IPS-20b (cell line): ENCODE measurements at regions not wholly inside any gene's neighbourhood (a gene's known extent, or its start where the extent isn't known, plus 50 kb on each side); places are given as distances from the start of the nearest gene placed in this dataset.
"Not testable (repeated sequence)": the region's sequence is repeated elsewhere in the genome, so short reads cannot be mapped to it uniquely, and the experiment has no call there.

Experiments used
- H3K27ac ChIP-seq: one replicate; pipeline ENCODE4 v1.5.1; 2013; ENCODE audit warnings: low read length
- H3K27me3 ChIP-seq: 2 replicates; pipeline ENCODE4 v1.6.1; 2013; ENCODE audit warnings: mild to moderate bottlenecking, low read length, inconsistent platforms; ENCODE audit not compliant: insufficient read depth
- H3K36me3 ChIP-seq: 2 replicates; pipeline ENCODE4 v1.6.1; 2013; ENCODE audit warnings: low read depth, mild to moderate bottlenecking, inconsistent platforms, low read length, moderate library complexity; ENCODE audit not compliant: insufficient read depth
- H3K4me1 ChIP-seq: 2 replicates; pipeline ENCODE4 v1.6.1; 2013; ENCODE audit warnings: mild to moderate bottlenecking, control low read depth, inconsistent platforms, low read length, moderate library complexity; ENCODE audit not compliant: insufficient read depth
- H3K4me3 ChIP-seq: 2 replicates; pipeline ENCODE4 v1.5.1; 2013; ENCODE audit warnings: mild to moderate bottlenecking, low read length, inconsistent platforms
- H3K9ac ChIP-seq: 2 replicates; pipeline ENCODE4 v1.6.1; 2013; ENCODE audit warnings: low read depth, mild to moderate bottlenecking, inconsistent platforms, low read length, moderate library complexity
- H3K9me3 ChIP-seq: 2 replicates; pipeline ENCODE4 v1.6.1; 2013; ENCODE audit warnings: mild to moderate bottlenecking, low read depth, low read length, inconsistent platforms; ENCODE audit not compliant: insufficient read depth

DNA sequence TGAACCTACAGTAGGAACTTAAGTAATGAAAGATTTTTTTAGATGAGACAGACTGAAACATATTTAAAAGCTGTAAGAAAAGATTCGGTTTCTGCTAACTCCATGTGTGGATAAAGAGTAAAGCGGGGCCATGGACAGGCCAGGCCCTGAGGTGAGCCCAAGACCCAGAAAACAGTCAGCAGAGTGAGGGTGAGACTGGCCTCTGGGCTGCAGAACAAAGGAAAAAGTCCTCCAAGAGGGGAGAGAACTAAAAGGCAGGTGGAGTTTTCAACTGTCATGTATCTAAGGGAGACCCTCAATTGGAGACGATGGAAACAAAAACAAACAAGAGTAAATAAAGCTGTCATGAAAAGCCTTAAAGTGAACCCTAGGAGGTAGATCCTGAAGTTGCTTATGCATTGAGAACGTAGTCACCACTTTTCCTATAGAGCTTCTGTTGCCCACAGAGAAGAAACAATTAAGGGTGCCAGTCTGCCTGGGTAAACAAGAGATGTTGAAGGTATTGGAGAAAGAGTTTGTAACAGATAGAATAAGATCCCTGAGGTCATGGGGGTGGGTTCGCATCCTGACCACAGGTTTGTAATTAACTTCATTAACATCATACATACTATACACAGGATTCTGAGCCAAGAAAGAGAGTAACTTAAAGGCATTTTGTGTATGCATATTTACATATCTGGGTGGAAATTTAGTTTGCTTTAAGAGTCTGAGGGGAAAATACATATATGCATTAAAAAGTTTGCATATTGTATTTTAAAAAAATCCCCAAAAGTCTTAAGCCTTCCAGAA, 268.7 kb upstream of the PDE3A start:
- Histone ChIP-seq H3K36me3 (no peaks in the 10 kb centered on the region), H3K27ac (no peak overlapping the region), H3K4me3 (no peak overlapping the region), H3K27me3 (no peaks in the 10 kb centered on the region), H3K9me3 (no peaks in the 10 kb centered on the region), H3K4me1 (peaks cover 10% of the 10 kb centered on the region; the same call in 1 of the 2 replicates), H3K9ac (no peak overlapping the region)

GRCh38 chr12:20101046-20101445, 267.3 kb upstream of the PDE3A start:
- no peak overlapping the region for H3K4me3 ChIP-seq
- H3K27ac ChIP-seq, result no peak overlapping the region
- H3K36me3 ChIP-seq, result no peaks in the 10 kb centered on the region
- H3K27me3 ChIP-seq, result no peaks in the 10 kb centered on the region
- no peak overlapping the region for H3K9ac ChIP-seq
- peaks cover 10% of the 10 kb centered on the region; the same call in 1 of the 2 replicates for H3K4me1 ChIP-seq
- H3K9me3 ChIP-seq, result no peaks in the 10 kb centered on the region

- Histone ChIP-seq H3K9me3 (no peaks in the 10 kb centered on the region; the same call in 1 of the 2 replicates), H3K4me1 (peaks cover 14% of the 10 kb centered on the region; the same call in 1 of the 2 replicates), H3K9ac (no peak overlapping the region), H3K36me3 (no peaks in the 10 kb centered on the region), H3K27me3 (no peaks in the 10 kb centered on the region), H3K4me3 (no peak overlapping the region), H3K27ac (no peak overlapping the region)
These were observed 262.4 kb upstream of the PDE3A start for GRCh38 chr12:20105943-20106342.

DNA sequence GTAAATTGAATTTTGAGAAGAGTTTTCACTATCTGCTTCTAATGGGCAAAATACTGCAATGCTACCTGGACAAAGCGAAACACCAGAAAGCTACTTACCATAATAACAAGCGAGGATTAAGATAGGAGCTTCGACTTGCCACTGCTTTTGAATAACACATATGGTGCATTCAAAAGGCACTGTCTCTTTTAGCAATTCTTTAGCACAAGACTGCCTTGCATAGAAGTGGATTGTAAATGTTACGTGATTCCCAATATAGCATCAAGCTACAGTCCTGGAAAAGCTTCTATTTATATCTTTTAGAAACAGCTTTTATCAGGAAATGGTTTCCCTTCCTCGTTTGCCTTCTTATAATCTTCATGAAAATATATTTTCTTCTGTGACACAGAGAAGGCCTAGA, 258.7 kb upstream of the PDE3A start:
- no peaks in the 10 kb centered on the region for H3K36me3 ChIP-seq
- H3K9ac ChIP-seq, result peak overlapping the region; percentile 21; the same call in 1 of the 2 replicates
- peak overlapping the region; percentile 36; the same call in 1 of the 2 replicates for H3K4me3 ChIP-seq
- H3K4me1 ChIP-seq, result peaks cover 14% of the 10 kb centered on the region; the same call in 1 of the 2 replicates
- no peaks in the 10 kb centered on the region for H3K27me3 ChIP-seq
- no peaks in the 10 kb centered on the region; the same call in 1 of the 2 replicates for H3K9me3 ChIP-seq
- H3K27ac ChIP-seq, result peak overlapping the region; percentile 5

- not testable (repeated sequence) for H3K27ac ChIP-seq, H3K4me3 ChIP-seq, H3K9ac ChIP-seq, H3K4me1 ChIP-seq, H3K36me3 ChIP-seq, H3K27me3 ChIP-seq, H3K9me3 ChIP-seq
These were observed 253.0 kb upstream of the PDE3A start for GRCh38 chr12:20115371-20115770.

DNA sequence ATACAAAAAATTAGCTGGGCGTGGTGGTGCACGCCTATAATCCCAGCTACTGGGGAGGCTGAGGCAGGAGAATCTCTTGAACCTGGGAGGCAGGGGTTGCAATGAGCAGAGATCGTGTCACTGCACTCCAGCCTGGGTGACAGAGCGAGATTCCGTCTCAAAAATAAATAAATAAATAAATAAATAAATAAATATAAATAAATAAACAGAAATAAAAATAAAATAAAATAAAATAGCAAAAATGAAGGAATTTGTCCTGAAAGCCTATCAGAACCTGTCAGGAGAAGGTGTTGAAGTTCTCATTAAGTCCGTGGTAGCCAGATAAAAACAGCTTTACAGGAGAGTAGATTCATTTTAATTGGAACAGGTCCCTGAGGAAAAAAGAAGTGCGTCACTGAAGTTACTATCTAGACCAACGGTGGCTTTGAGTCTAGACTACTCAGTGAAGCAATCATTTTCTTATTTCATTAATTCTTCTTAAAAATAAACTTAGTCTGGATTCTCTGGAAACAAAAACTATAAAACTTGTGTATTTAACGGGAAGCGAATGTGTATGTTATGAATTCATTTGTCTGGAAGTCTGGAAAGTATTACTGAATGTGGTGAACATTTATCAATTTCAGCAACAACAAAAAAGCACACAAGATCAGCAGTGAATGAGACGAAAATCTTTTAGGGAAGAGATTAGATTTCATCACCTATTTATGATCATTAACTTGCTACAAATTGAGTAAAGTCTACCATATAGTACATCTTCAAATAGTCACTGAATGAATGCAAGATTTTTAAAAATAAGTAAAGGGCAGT, 248.5 kb upstream of the PDE3A start:
- no peaks in the 10 kb centered on the region for H3K9me3 ChIP-seq
- no peaks in the 10 kb centered on the region for H3K36me3 ChIP-seq
- no peak overlapping the region for H3K9ac ChIP-seq
- no peak overlapping the region for H3K27ac ChIP-seq
- no peak overlapping the region for H3K4me3 ChIP-seq
- no peaks in the 10 kb centered on the region for H3K27me3 ChIP-seq
- H3K4me1 ChIP-seq, result no peaks in the 10 kb centered on the region

GRCh38 chr12:20120403-20120725, 248.0 kb upstream of the PDE3A start:
- Histone ChIP-seq H3K4me3 (no peak overlapping the region), H3K9ac (no peak overlapping the region), H3K4me1 (no peaks in the 10 kb centered on the region), H3K36me3 (no peaks in the 10 kb centered on the region), H3K27ac (no peak overlapping the region), H3K27me3 (no peaks in the 10 kb centered on the region), H3K9me3 (no peaks in the 10 kb centered on the region)

DNA sequence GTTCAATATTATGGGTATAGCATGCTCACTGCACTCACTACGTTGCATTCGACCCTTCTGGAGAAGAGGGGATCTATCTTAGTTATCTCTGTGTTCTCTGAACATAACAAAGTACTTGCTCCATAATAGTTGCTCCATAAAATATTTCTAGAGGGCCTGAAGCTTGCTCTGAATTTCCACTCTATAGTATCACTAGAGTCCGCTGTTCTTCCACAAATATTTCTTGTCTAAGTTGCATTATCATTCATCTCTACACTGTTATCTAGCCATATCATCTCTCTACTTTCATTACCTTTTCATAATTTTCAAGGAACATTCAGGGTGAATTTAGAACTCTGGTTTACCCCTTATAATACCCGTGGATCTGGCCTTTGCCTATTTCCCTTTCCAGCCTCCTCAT, 246.1 kb upstream of the PDE3A start:
- Histone ChIP-seq H3K9ac (no peak overlapping the region), H3K27ac (no peak overlapping the region), H3K4me1 (no peaks in the 10 kb centered on the region), H3K36me3 (no peaks in the 10 kb centered on the region), H3K27me3 (no peaks in the 10 kb centered on the region), H3K4me3 (no peak overlapping the region), H3K9me3 (no peaks in the 10 kb centered on the region)

- Histone ChIP-seq H3K4me3 (no peak overlapping the region), H3K36me3 (no peaks in the 10 kb centered on the region), H3K27ac (no peak overlapping the region), H3K27me3 (no peaks in the 10 kb centered on the region), H3K4me1 (no peaks in the 10 kb centered on the region), H3K9me3 (no peaks in the 10 kb centered on the region), H3K9ac (no peak overlapping the region)
These were observed 244.9 kb upstream of the PDE3A start for GRCh38 chr12:20123465-20123864.

DNA sequence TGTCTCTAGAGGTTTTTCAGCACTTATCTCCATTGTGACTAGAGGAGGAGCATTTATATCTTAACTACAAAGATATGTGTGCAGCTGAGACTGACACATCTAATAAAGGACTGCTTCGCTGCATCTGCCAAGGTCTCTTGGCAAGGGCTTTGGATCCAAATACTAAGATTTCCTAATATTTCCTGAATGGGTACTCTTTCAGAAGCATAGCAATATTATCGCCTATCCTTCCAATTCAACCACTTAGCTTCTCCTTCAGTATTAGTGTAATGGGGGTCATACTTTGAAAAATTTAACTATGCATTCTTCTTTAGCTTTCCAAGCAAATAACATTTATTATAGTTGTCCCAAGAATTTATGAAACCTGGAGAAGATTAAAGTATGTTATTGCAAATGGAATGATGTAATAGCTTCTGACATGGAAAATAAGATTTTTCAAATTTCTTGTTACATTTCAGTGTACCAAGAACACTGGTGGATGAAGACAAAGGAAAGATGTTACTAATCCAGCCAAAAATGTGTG, 243.0 kb upstream of the PDE3A start:
- Histone ChIP-seq H3K4me1 (no peaks in the 10 kb centered on the region), H3K9me3 (no peaks in the 10 kb centered on the region), H3K4me3 (no peak overlapping the region), H3K9ac (no peak overlapping the region), H3K27me3 (no peaks in the 10 kb centered on the region), H3K27ac (no peak overlapping the region), H3K36me3 (no peaks in the 10 kb centered on the region)

GRCh38 chr12:20126601-20127000, 241.7 kb upstream of the PDE3A start:
- Histone ChIP-seq H3K9me3 (no peaks in the 10 kb centered on the region), H3K9ac (no peak overlapping the region), H3K4me3 (no peak overlapping the region), H3K36me3 (no peaks in the 10 kb centered on the region), H3K27me3 (no peaks in the 10 kb centered on the region), H3K27ac (no peak overlapping the region), H3K4me1 (no peaks in the 10 kb centered on the region)

DNA sequence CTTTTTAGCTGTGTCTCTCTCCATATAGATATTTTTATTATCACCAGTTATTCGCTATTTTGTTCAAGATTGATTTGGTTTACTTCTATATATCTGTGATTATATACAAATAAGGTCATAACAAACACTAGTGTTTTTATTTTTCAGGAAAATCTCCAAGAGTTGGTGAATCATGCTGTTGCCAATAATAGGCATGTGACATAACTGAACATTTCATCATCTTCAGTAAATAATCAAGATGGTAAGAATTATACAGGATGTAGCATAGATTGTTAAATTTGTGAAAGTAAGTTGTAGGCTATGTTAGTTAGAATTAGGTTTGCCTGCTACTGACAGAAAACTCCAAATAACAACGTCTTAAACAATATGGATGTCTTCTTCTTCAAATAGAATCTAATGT, 240.9 kb upstream of the PDE3A start:
- Histone ChIP-seq H3K27ac (no peak overlapping the region), H3K4me1 (no peaks in the 10 kb centered on the region), H3K4me3 (no peak overlapping the region), H3K36me3 (no peaks in the 10 kb centered on the region), H3K9me3 (no peaks in the 10 kb centered on the region), H3K9ac (no peak overlapping the region), H3K27me3 (no peaks in the 10 kb centered on the region)
